ENCODE measurements at regions not wholly inside any gene's neighbourhood (a gene's known extent, or its start where the extent isn't known, plus 50 kb on each side); places are given as distances from the start of the nearest gene placed in this dataset.

DNA sequence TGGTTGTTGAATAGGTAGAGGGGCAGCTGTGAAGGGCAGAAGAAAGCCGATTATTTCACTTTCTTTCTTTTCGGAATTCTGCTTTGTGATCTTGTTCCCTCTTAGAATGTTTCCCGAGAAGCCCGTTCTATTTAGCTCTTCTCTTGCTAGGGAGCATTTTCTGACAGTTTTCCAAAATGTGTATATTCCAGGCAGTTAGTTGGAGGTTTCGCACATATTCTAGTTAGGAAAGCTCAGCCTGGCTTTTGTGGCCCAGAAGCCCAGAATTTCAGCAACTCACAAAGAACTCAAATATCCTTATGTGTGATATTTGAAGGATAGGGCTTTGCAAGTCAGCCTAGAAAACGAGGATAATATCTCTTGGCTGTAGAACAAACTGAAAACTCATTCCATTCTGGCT, 461.0 kb upstream of the C9orf72 start:
- DNase-seq, result no peak

GRCh38 chr9:28037968-28038367, 464.7 kb upstream of the C9orf72 start:
- DNase-seq, result no peak

GRCh38 chr9:28045051-28045450, 471.8 kb upstream of the C9orf72 start:
- no peak for DNase-seq

DNA sequence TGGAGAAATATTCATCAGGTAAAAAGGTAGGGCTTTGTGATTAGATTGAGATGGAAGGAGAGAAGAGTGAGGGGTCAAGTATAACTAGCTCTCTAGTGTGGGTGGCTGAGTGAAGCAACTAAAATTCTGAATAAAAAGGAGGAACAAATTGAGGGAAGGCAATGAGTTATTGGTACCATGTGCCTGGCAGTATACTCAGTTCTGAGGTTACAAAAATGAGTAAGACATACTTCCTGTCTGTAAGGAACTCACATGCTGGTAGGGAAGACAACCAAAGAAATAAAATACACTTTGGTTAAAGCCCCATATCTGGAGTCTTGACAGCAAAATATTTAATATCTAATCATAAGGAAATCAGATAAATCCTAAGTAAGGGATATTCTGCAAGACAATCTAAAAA, 476.8 kb upstream of the C9orf72 start:
- no peak for DNase-seq

DNA sequence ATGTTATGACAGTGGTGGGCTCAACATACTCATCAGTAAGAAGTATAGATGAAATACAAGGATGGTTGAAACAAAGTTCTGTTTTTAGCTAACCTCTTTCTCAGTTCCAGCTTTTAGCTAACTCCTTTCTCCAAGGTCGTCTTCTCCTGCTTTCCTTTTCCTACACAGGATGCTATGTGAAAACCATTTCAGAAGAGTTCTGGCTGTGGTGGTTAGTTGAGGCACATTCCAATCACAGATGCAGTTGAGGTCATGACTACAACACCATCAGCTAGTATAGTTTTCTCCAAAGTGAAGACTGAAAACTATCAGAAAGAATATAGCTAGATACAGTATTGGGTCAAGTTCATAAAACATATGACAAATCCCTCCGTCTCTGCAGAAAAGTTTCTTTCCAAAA, 477.7 kb upstream of the C9orf72 start:
- DNase-seq, result no peak

DNA sequence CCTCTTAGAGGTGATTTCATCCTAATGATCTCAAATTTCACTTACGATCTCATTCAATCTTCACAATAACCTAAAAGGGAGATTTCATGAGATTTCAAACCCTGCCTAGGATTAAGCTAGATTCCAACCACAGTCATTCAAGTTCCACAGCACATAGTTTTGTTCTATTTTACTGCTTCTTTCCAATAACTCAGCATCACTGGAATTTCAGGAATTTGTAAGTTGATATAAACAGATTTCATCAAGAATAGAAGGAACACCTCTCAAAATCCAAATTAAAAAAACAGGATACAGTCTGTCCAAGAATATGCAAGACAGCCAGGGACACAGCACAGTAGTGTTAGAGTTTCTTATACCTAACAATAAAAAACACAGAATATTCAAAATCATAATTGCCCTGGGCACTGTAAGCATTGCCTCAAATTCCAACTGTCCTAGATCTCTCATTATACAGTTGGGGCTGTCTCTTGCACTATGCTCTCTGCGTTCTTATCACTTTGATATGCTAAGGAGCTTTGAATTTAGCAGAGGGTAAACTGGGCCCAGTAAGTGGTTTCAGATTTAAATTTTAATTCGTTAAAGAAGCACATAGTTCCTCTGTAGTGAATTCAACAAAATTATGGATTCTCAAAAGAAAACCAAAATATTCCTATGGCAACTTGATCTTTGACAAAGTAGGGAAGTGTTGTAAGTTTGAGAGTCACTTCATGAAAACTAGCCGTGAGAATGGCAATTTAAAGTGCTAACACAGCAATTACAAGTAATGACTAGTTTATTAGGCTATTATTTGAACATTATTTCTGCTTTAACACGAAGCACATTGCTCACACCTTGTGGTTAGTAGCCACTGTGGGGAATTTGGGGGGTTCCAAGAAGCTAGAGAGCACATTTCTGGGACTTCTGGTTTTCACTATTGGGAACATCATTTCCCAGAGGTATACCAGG, 478.6 kb upstream of the C9orf72 start:
- DNase-seq, result no peak

DNA sequence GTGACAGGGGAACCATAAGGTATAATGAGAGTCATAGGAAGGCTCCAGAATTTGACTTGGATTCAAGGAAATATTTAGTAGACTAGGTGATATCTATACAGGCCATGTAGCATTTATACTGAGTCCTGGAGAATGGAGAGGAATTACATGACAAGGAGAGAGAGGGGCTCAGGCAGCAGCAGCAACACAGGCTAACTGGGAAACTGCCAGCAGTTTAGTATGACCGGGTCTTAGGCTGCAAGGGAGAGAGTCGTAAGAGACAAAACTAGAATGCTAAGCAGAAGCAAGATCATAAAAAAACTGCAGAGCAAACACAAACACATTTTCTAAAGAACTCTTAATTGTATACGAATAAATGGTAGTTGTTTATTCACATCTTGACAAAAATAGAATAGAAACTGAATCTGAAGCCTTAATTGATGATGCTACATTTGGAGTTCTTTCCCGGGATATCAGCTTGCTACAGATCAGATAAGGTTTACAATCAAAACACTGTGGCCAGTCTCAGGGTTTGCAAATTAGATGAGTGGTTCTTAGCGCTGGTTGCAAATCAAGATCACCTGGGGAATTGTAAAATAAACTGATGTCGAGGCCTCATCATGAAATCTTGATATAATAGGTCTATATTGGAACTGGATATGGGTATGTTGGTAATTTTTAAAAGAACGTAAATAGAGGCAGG, 480.0 kb upstream of the C9orf72 start:
- no peak for DNase-seq

DNA sequence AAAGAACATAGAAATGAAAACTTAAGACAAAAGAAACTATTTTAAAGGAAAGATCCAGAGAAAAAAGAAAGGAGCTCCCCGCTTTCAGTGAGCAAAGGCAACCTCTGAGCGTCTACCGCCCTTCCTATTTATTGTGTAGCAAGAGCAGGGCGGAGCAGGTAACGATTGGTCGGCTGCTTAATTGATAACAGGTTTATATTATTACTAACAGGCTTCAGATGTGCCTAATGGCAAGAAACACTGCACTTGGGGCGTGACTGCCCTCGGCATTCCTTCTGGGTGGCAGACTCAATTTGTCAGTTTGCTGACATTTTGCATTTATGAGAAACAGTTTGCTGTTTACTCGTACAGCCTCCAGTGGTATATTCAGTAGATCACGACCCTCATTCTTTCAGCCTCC, 482.7 kb upstream of the C9orf72 start:
- DNase-seq, result no peak

DNA sequence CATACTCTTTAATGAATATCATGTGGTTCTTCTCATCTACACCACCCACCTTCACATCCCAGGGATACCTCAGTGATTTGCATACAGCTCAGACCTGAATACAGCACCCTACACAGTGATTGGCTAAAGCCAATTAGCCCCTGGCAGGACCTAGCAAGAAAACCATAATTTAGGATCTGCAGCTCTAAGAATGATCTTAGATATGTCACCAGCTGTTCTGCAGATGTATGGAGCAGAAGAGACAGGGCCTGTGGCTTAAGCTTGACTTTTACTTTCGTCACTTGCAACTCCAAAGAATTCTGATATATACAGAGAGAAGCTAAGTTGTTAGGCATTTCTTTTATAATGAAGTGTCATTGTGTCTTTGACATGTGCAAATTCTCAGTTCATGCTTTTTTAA, 483.2 kb upstream of the C9orf72 start:
- DNase-seq, result no peak

GRCh38 chr9:28059192-28059591, 485.9 kb upstream of the C9orf72 start:
- no peak for DNase-seq

- no peak for DNase-seq
These were observed 491.0 kb upstream of the C9orf72 start for GRCh38 chr9:28064241-28064815.

GRCh38 chr9:28073270-28073669, 500.0 kb upstream of the C9orf72 start:
- DNase-seq, result no peak

- DNase-seq, result no peak
These were observed 506.4 kb upstream of the C9orf72 start for GRCh38 chr9:28079677-28080076.

- no peak for DNase-seq
These were observed 509.4 kb upstream of the C9orf72 start for GRCh38 chr9:28082671-28083070.

DNA sequence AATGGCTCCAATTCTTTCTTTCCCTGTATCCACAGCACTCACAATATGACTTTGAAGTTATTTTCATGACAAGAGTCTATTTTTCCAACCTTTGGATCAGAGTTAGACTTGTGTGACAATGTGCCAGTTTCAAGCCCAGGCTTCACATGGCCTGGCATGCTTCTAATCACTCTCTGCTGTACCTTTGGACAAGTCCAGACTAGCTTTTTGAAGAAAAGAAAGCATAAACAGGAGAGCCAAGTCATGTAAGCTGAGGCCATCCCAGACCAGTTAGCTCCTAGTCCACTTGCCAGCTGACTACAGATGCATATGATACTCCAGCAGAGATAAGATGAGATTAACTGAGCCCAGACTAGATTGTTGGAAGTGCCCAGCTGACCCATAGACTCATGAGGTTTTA, 513.6 kb upstream of the C9orf72 start:
- no peak for DNase-seq

DNA sequence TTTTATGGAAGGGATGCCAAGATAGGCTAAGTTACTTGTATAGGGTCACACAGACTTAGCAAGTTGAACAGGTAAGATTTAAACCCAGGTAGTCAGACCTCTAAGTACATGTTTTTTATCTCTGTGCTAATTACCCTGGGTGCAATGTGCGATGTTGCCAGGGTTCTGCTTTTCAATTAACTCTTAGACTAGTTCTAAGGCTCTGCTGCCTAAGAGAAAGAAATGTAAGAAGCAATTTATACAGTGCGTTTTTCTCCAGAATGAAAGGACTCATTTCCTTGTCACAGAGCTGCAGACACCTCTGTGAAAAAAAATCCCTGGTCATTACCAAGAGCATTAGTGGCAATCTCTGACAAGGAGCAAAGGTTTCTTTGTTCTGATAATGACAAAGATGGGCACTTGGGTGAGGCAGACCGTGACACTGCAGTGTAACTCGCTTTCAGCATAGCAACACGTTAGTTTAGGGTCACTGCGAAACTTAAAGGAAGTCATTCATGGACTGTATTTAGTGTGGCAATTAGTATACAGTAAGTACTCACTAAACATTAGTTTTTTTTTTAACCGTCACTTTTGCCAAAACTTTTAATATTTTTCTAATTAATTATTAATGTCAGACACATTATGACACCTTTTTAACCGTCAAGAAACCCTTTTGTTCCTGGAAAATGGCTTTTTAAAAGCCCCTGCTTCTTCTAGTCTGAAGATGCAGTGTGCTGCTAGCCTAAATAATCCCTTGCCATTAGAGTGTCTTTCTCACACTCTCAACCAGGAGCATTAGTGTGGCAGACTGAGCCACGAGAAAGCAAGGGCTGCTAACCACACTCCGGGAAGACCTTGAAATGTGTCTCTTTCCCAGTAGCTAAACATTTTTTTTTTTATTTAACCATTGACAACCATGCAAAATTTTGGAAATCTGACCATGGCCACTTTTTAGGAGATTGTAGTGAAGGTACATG, 520.0 kb upstream of the C9orf72 start:
- no peak for DNase-seq

DNA sequence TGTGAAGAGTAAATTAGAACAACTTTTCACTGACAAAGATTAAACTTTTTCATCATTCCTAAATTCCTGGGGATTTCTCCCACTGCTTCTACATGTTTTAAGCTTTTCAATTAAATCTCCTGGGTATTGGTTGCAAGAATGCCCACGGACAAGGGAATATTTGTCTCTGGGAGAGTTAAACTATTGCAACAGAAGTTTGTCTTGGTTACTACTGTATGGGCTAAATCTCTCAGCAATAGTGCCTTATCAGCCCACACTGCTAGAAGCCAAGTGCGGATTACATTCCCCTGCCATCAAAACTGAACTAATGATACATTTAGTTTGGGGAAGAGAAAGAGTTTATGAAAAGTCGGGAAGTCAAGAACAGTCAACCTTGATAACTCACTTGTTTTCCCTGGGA, 528.2 kb upstream of the C9orf72 start:
- DNase-seq, result no peak

DNA sequence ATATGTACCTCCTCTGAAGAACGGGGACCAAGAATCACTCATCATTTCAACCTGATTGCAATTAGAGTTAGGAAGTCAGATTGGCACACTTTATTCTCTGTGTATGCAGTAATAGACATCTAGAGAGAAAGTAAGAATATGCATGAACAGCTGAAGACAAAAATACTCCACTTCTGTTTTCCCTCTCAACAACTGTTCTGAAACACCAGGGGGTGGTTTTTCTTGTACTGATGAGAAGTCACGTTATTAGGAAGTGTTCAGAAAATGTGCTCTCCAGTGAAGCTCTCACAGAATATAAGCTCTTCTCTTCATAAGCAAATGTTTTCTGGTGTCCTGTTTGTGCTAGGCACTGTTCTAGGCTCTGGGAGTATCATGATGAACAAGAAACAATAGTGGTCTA, 531.7 kb upstream of the C9orf72 start:
- no peak for DNase-seq

DNA sequence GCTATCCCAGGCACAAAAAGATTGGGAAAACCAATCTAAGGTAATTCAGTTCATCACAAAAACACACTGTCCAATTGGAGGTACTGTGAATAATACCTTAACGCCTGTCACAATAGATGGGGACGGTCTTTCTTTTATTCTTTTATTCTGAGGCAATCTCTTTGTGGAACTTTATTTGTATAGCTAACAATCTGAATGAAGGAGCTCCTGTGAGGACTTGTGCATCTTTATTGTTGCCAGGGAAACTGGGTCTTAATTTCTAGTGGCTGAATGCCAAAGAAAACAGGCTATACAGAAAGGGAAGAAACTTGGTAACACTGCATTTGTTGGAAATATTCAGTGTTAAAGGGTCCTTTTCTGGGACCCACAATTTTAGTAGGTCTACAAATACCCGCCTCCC, 546.9 kb upstream of the C9orf72 start:
- DNase-seq, result no peak

- no peak for DNase-seq
These were observed 547.3 kb upstream of the C9orf72 start for GRCh38 chr9:28120626-28121025.

DNA sequence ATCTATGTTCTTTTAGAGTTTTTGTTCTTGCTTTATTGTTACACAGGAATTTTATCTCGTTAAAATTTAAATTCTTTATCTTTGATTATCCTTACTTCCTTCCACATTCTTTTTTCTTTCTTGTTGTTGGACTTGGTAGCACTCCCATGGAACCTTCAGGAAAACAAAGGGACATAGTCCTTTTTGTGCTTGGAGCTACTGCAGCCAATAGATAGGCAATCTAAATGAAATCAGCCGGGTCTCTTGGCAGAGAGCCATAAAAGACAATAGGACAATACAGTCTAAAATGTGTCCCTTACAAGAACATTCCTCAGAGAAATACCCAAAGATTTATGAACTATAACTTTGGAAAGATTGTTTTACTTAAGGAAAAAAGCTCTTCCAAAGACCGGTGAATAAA, 548.1 kb upstream of the C9orf72 start:
- no peak for DNase-seq

GRCh38 chr9:28124917-28125316, 551.6 kb upstream of the C9orf72 start:
- no peak for DNase-seq

DNA sequence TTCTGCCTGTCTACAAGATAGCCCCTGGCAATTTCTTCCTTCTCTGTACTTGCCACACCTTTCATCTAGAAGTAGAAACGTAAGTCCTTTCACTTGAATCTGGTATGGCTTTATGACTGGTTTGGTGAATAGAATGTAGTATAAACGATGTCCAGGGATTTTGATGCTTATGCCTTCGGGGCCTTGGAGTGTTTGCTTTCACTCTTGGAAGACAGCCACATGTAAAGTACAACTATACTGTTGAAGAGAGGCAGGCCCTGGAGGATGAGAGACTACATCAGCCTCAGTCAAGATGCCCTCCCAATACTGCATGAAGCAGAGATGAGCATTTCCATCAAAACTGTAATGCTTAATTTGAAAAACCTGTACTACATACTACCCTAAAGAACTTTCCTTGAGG, 553.8 kb upstream of the C9orf72 start:
- DNase-seq, result no peak

Data from amniotic stem cell (primary cell).